Neuronal stem cell (in vitro differentiated cells): ENCODE measurements at regions not wholly inside any gene's neighbourhood (a gene's known extent, or its start where the extent isn't known, plus 50 kb on each side); places are given as distances from the start of the nearest gene placed in this dataset.

Experiments used
- DNase-seq: peaks from one replicate; pipeline ENCODE4 v3.0.0-alpha.2; 2013; ENCODE audit warnings: low spot score
- H2AFZ ChIP-seq: one replicate; pipeline ENCODE4 v1.6.1; 2013; ENCODE audit warnings: mild to moderate bottlenecking, low read length, inconsistent platforms
- H2AK5ac ChIP-seq: 2 replicates; pipeline ENCODE4 v1.6.1; 2013; ENCODE audit warnings: low read depth, mild to moderate bottlenecking, inconsistent platforms, low read length, moderate library complexity, mixed read lengths
- H2BK120ac ChIP-seq: 2 replicates; pipeline ENCODE4 v1.6.1; 2013; ENCODE audit warnings: low read depth, mild to moderate bottlenecking, inconsistent platforms, low read length, moderate library complexity, mixed read lengths
- H2BK12ac ChIP-seq: one replicate; pipeline ENCODE4 v1.6.1; 2013; ENCODE audit warnings: low read length, inconsistent platforms
- H2BK15ac ChIP-seq: 2 replicates; pipeline ENCODE4 v1.6.1; 2013; ENCODE audit warnings: mild to moderate bottlenecking, low read length, inconsistent platforms, mixed read lengths
- H2BK5ac ChIP-seq: one replicate; pipeline ENCODE4 v1.6.1; 2013; ENCODE audit warnings: inconsistent platforms, mild to moderate bottlenecking, low read length, moderate library complexity
- H3K14ac ChIP-seq: one replicate; pipeline ENCODE4 v1.6.1; 2013; ENCODE audit warnings: low read length, inconsistent platforms
- H3K18ac ChIP-seq: 2 replicates; pipeline ENCODE4 v1.6.1; 2013; ENCODE audit warnings: low read length, inconsistent platforms
- H3K23ac ChIP-seq: 2 replicates; pipeline ENCODE4 v1.6.1; 2013; ENCODE audit warnings: low read depth, mild to moderate bottlenecking, mixed read lengths, low read length, inconsistent platforms; ENCODE audit not compliant: poor library complexity
- H3K27ac ChIP-seq: replicated peaks from 3 replicates; pipeline ENCODE4 v1.5.1; 2013; ENCODE audit warnings: low read length, inconsistent platforms
- H3K27me3 ChIP-seq, 3 experiments: 2 replicates each; pipeline ENCODE4 v1.6.1; 2013; ENCODE audit warnings: low read length in 3 of 3, mild to moderate bottlenecking in 2 of 3, inconsistent platforms in 1 of 3, low read depth in 1 of 3, mixed read lengths in 1 of 3, moderate library complexity in 1 of 3; ENCODE audit not compliant: control insufficient read depth in 3 of 3, insufficient read depth in 3 of 3
- H3K36me3 ChIP-seq, 2 donors: replicated peaks in 1 of 2; 2 replicates each; pipeline ENCODE4 v1.6.1; 2013; ENCODE audit warnings: low read length in 2 of 2; ENCODE audit not compliant: control insufficient read depth in 2 of 2, insufficient read depth in 2 of 2
- H3K4ac ChIP-seq: 2 replicates; pipeline ENCODE4 v1.6.1; 2013; ENCODE audit warnings: inconsistent platforms, mild to moderate bottlenecking, low read length, moderate library complexity
- H3K4me1 ChIP-seq, 2 donors: 1 replicate in 1 of 2; 2 replicates in 1 of 2; pipeline ENCODE4 v1.6.1; 2013; ENCODE audit warnings: low read length in 2 of 2, low read depth in 1 of 2; ENCODE audit not compliant: control insufficient read depth in 2 of 2, insufficient read depth in 1 of 2
- H3K4me2 ChIP-seq: one replicate; pipeline ENCODE4 v1.6.1; 2013; ENCODE audit warnings: mild to moderate bottlenecking, low read length, inconsistent platforms; ENCODE audit not compliant: insufficient read depth, poor library complexity, severe bottlenecking
- H3K4me3 ChIP-seq, 2 donors: 2 replicates each; pipeline ENCODE4 v1.5.1; 2013; ENCODE audit warnings: low read length in 2 of 2, mild to moderate bottlenecking in 2 of 2, inconsistent platforms in 1 of 2, moderate library complexity in 1 of 2
- H3K79me1 ChIP-seq: one replicate; pipeline ENCODE4 v1.6.1; 2013; ENCODE audit warnings: low read depth, mild to moderate bottlenecking, inconsistent platforms, low read length, moderate library complexity
- H3K9ac ChIP-seq: one replicate; pipeline ENCODE4 v1.6.1; 2013; ENCODE audit warnings: mild to moderate bottlenecking, low read depth, low read length, inconsistent platforms; ENCODE audit not compliant: poor library complexity
- H3K9me3 ChIP-seq, 2 donors: replicated peaks in 1 of 2; 2 replicates each; pipeline versions ENCODE3 to v1.6.1; 2013; ENCODE audit warnings: low read length in 2 of 2, mild to moderate bottlenecking in 2 of 2, inconsistent platforms in 1 of 2, low read depth in 1 of 2, mixed read lengths in 1 of 2, moderate library complexity in 1 of 2; ENCODE audit not compliant: control insufficient read depth in 2 of 2, insufficient read depth in 1 of 2
- H4K8ac ChIP-seq: one replicate; pipeline ENCODE4 v1.6.1; 2013; ENCODE audit warnings: low read depth, mild to moderate bottlenecking, inconsistent platforms, low read length, moderate library complexity
- H4K91ac ChIP-seq: one replicate; pipeline ENCODE4 v1.6.1; 2013; ENCODE audit warnings: low read length, low read depth, mild to moderate bottlenecking, inconsistent platforms; ENCODE audit not compliant: poor library complexity
- WGBS, 2 donors: extraction: QIAGEN DNeasy Blood & Tissue Kit; methylation state at CpG; one replicate each; pipeline ENCODE4 v1.1.7; 2013; ENCODE audit warnings: missing lambda C conversion rate in 2 of 2, mixed read lengths in 1 of 2; ENCODE audit not compliant: insufficient read length in 2 of 2, insufficient replicate concordance in 1 of 2; ENCODE audit errors: extremely low coverage in 2 of 2; 5-methylcytosine and 5-hydroxymethylcytosine counted together

DNA sequence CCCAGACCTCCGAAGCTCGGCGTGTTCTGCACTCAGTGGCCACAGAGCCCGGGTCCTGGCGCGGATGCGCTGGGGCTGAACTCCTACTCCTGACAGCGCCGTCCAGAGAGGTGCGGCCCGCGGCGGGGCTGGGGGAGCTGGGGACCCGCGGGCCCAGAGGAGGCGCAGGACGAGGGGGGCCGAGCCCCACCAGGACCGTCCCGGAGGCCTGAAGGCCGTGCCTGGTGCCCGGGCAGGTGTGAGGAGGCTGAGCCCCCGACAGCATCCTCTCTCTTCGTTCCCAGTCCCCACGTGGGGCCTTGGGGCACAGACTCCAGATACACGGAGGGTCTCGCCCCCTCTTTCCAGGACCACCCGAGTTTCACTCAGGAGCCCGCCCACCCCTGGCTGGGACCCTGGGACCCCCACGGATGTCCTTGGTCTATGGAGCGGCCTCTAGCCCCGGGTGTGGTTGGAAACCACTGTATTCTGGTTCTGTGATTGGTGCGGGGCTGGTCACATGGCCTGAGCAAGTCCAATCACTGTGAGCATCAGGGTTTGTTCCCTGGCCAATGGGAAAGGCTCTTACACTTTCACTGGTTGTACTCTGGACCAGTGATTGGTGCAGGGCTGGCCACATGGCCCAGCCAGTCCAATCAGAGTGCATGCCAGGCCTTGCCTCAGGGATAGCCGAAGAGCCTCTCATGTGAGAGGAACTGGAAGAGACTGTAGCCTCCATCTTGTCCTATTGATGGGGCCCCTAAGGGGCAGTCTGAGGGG, 217.6 kb upstream of the SFSWAP start:
- Histone ChIP-seq H3K4me2 (no peak overlapping the region), H3K23ac (no peak overlapping the region), H3K27ac (no peak overlapping the region), H3K14ac (no peak overlapping the region), H3K4me3 (no peak overlapping the region), H2BK12ac (no peak overlapping the region), H3K4ac (no peak overlapping the region), H3K79me1 (no peaks in the 10 kb centered on the region), H3K36me3 (no peaks in the 10 kb centered on the region), H3K9me3 (no peaks in the 10 kb centered on the region), H3K27me3 (no peaks in the 10 kb centered on the region), H2AFZ (no peak overlapping the region), H2BK5ac (no peak overlapping the region), H4K91ac (no peak overlapping the region), H2BK120ac (no peak overlapping the region), H3K9ac (no peak overlapping the region), H2BK15ac (no peak overlapping the region), H3K4me1 (no peaks in the 10 kb centered on the region), H2AK5ac (no peak overlapping the region), H4K8ac (no peak overlapping the region), H3K18ac (no peak overlapping the region)
- no peak for DNase-seq
- no CpG with 5 or more reads among the region's 34 CpGs for WGBS, 2 donors

DNA sequence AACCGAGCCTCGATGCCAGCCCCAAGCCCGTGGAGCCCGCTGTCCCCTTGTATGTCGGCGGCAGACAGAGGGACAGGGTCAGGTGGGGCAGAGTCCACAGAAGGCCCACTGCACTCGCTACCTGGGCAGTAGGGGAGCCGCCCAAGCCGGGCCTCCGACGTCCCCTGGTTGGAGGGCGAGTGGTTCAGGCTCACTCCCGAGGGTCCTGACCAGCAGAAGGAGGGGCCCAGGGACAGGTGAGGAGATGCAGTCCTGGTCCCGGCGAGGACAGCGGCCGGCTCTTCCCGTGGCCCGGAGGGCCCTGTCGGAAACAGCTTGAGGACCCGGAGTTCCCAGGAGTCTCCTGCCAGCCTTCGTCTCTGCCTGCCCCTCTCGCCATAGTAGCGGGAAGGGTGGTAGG, 216.7 kb upstream of the SFSWAP start:
- Histone ChIP-seq H2BK15ac (no peak overlapping the region), H3K27ac (no peak overlapping the region), H3K9me3 (no peaks in the 10 kb centered on the region), H3K4me2 (no peak overlapping the region), H3K4me3 (no peak overlapping the region), H2BK120ac (no peak overlapping the region), H4K91ac (no peak overlapping the region), H3K18ac (no peak overlapping the region), H2AK5ac (peak overlapping the region; percentile 41), H3K4ac (no peak overlapping the region), H3K27me3 (no peaks in the 10 kb centered on the region), H2BK5ac (peak overlapping the region; percentile 27), H4K8ac (no peak overlapping the region), H2BK12ac (no peak overlapping the region), H2AFZ (no peak overlapping the region), H3K36me3 (no peaks in the 10 kb centered on the region), H3K23ac (peak overlapping the region; percentile 48), H3K9ac (no peak overlapping the region), H3K79me1 (no peaks in the 10 kb centered on the region), H3K4me1 (no peaks in the 10 kb centered on the region), H3K14ac (no peak overlapping the region)
- WGBS, 2 donors, result no CpG with 5 or more reads among the region's 24 CpGs
- no peak for DNase-seq

DNA sequence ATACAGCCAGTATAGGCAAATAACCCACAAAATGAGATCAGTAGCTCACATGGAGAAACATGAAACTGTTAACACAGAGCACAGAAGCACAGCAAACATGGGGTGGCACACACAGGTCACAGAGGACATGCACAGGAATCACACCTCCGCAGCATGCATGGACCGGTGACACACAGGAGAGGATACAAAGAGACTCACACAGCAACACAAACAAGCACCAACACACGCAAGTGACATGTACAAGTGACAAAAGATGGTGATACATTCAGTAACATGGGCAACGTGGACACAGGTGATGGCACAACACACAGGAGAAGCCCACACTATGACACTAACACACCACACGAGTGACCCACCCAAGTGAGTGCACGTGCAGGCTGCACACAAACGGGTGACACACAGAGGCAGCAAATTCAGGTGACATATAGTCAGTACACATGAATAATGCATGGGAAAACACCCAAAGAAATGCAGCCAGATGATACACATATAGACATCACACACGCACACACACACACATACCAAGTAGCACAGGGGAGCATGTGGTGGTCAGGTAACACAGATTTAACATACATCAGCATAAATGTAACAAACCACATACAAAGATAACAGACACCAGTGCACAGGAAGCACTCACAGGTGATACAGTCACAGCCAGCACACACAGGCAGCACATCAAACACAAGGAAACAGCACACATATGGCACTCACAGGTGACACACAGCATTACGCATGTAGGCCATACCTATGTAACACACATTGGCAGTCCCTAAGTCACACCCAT, 216.0 kb upstream of the SFSWAP start:
- H3K4ac ChIP-seq, result no peak overlapping the region
- peak overlapping the region; percentile 26 for H3K14ac ChIP-seq
- no peak overlapping the region for H3K23ac ChIP-seq
- DNase-seq, result no peak
- no peak overlapping the region for H3K9ac ChIP-seq
- peak overlapping the region; percentile 62 for H4K91ac ChIP-seq
- peak overlapping the region; percentile 46 for H3K18ac ChIP-seq
- no peaks in the 10 kb centered on the region for H3K9me3 ChIP-seq
- WGBS, 2 donors, result no CpG with 5 or more reads among the region's 9 CpGs
- no peaks in the 10 kb centered on the region for H3K36me3 ChIP-seq
- no peaks in the 10 kb centered on the region for H3K79me1 ChIP-seq
- H2BK120ac ChIP-seq, result no peak overlapping the region
- no peak overlapping the region for H2BK5ac ChIP-seq
- H2AFZ ChIP-seq, result no peak overlapping the region
- H3K27ac ChIP-seq, result no peak overlapping the region
- no peak overlapping the region for H3K4me3 ChIP-seq
- no peak overlapping the region for H2BK12ac ChIP-seq
- H3K4me1 ChIP-seq, result no peaks in the 10 kb centered on the region
- no peak overlapping the region for H2BK15ac ChIP-seq
- no peak overlapping the region for H4K8ac ChIP-seq
- H3K4me2 ChIP-seq, result no peak overlapping the region
- H3K27me3 ChIP-seq, result no peaks in the 10 kb centered on the region
- H2AK5ac ChIP-seq, result no peak overlapping the region

DNA sequence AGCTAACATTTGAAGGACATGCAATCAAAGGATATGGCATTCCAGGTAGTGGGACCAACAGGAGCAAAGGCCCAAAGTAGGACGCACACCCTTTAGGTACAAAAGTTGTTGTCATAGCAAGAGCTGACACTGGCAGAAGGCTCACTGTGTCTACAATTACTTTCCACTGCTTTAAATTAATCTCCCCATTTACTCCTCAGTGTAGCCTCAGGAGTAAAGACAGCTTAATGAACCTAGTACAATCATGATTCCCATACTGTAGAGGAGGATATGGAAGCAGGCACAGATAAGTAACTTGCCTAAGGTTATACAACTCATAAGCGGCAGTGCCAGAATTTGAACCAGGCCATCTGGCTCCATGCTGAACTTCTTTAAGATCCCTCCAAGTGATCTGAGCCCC, 212.9 kb upstream of the SFSWAP start:
- Histone ChIP-seq H3K4me1 (no peaks in the 10 kb centered on the region), H3K36me3 (no peaks in the 10 kb centered on the region), H2BK15ac (no peak overlapping the region), H2BK120ac (no peak overlapping the region), H3K4me3 (no peak overlapping the region), H2BK5ac (no peak overlapping the region), H2AK5ac (no peak overlapping the region), H3K9ac (no peak overlapping the region), H2AFZ (no peak overlapping the region), H4K8ac (no peak overlapping the region), H3K4me2 (no peak overlapping the region), H3K14ac (no peak overlapping the region), H3K18ac (no peak overlapping the region), H3K9me3 (no peaks in the 10 kb centered on the region), H3K79me1 (no peaks in the 10 kb centered on the region), H4K91ac (no peak overlapping the region), H2BK12ac (no peak overlapping the region), H3K23ac (no peak overlapping the region), H3K27ac (no peak overlapping the region), H3K4ac (no peak overlapping the region), H3K27me3 (no peaks in the 10 kb centered on the region)
- no peak for DNase-seq
- no CpG with 5 or more reads among the region's 2 CpGs for WGBS, 2 donors
